ENCODE measurements at regions not wholly inside any gene's neighbourhood (a gene's known extent, or its start where the extent isn't known, plus 50 kb on each side); places are given as distances from the start of the nearest gene placed in this dataset.
A peak's percentile ranks its signal among the peaks of the same experiment; 100 is the strongest.

DNA sequence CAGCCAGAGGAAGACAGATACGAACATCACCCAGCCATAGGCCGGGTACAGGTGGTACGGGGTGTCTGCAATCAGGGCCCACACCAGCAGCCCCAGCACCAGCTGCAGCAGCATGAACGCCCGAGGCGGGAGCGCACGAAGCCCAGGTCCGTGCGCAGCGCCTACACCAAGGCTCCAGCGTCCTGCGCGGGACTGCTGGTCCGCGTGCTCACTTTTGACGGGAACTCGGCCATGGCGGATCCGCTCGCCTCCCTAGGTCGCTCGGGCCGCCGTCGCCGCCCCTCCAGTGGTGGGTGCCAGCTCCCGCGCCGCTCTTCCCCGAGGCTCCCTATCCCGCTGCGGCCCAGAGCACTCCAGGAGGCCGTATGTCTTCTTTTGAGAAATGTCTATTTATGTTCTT lies 181.2 kb upstream of the DIPK2B start:
- no peaks in the 10 kb centered on the region for H3K4me1 ChIP-seq (ENCODE audit: insufficient read depth, low read length)
- TF ChIP-seq CTCF (IDR thresholded peaks at IDR 0.05; ENCODE audit: borderline replicate concordance, extremely low read depth, low read length, poor library complexity, severe bottlenecking) (no peak), EZH2 (IDR thresholded peaks at IDR 0.05; ENCODE audit: borderline replicate concordance, low read depth, low read length, severe bottlenecking) (no peak)
- ATAC-seq (ENCODE audit: insufficient read depth, low read depth) (no peak), DNase-seq (no peak)
- no peaks in the 10 kb centered on the region for H3K27me3 ChIP-seq (ENCODE audit: insufficient read depth, low read length, poor library complexity)
- no peaks in the 10 kb centered on the region for H4K20me1 ChIP-seq (ENCODE audit: insufficient read depth, low read length)
- no peak overlapping the region for H3K4me3 ChIP-seq (ENCODE audit: low read depth in 1 of 2, low read length in 2 of 2)
- no peaks in the 10 kb centered on the region for H3K79me2 ChIP-seq (ENCODE audit: insufficient read depth, low read length)
- H3K4me2 ChIP-seq (ENCODE audit: insufficient read depth, low read length): no peak overlapping the region
- H3K36me3 ChIP-seq (ENCODE audit: insufficient read depth, low read length): no peaks in the 10 kb centered on the region
- H3K9ac ChIP-seq (ENCODE audit: low read depth, low read length): no peak overlapping the region
- no peak overlapping the region for H3K27ac ChIP-seq (ENCODE audit: low read length)
- no peak overlapping the region for H2AFZ ChIP-seq (ENCODE audit: low read depth, low read length)
- H3K9me3 ChIP-seq (ENCODE audit: insufficient read depth, low read length, severe bottlenecking): no peaks in the 10 kb centered on the region

GRCh38 chrX:45381366-45381765 lies 180.7 kb upstream of the DIPK2B start:
- Histone ChIP-seq H3K27me3 (ENCODE audit: insufficient read depth, low read length, poor library complexity) (no peaks in the 10 kb centered on the region), H3K79me2 (ENCODE audit: insufficient read depth, low read length) (no peaks in the 10 kb centered on the region), H2AFZ (ENCODE audit: low read depth, low read length) (no peak overlapping the region), H3K9ac (ENCODE audit: low read depth, low read length) (no peak overlapping the region), H3K4me1 (ENCODE audit: insufficient read depth, low read length) (no peaks in the 10 kb centered on the region), H3K4me2 (ENCODE audit: insufficient read depth, low read length) (no peak overlapping the region), H4K20me1 (ENCODE audit: insufficient read depth, low read length) (no peaks in the 10 kb centered on the region), H3K9me3 (ENCODE audit: insufficient read depth, low read length, severe bottlenecking) (no peaks in the 10 kb centered on the region), H3K36me3 (ENCODE audit: insufficient read depth, low read length) (no peaks in the 10 kb centered on the region), H3K27ac (ENCODE audit: low read length) (no peak overlapping the region), H3K4me3 (ENCODE audit: low read depth in 1 of 2, low read length in 2 of 2) (no peak overlapping the region)
- DNase-seq (no peak), ATAC-seq (ENCODE audit: insufficient read depth, low read depth) (no peak)
- TF ChIP-seq CTCF (IDR thresholded peaks at IDR 0.05; ENCODE audit: borderline replicate concordance, extremely low read depth, low read length, poor library complexity, severe bottlenecking): no peak
- no peak for TF ChIP-seq EZH2 (IDR thresholded peaks at IDR 0.05; ENCODE audit: borderline replicate concordance, low read depth, low read length, severe bottlenecking)

DNA sequence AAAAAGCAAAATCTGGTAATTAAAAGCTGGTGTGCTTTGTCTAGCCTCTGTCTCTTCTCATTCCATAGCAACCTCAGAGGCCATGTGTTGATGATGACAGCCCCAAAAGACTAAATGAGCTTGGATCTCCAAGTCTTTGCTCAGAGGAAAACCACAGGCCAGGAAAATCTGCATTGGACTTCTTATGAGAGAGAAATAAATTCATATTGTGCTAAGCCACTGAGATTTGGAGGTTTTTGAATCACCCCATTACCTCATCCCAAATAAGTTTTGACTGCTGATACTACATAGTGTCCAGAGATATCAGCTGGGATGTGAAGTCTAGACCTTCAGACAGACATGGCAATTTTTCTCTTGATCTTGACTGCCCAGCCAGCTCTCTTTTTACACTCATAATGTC lies 178.6 kb upstream of the DIPK2B start:
- Histone ChIP-seq H3K27me3 (ENCODE audit: insufficient read depth, low read length, poor library complexity) (no peaks in the 10 kb centered on the region), H3K4me2 (ENCODE audit: insufficient read depth, low read length) (no peak overlapping the region), H3K36me3 (ENCODE audit: insufficient read depth, low read length) (no peaks in the 10 kb centered on the region), H3K4me1 (ENCODE audit: insufficient read depth, low read length) (no peaks in the 10 kb centered on the region), H3K27ac (ENCODE audit: low read length) (no peak overlapping the region), H2AFZ (ENCODE audit: low read depth, low read length) (no peak overlapping the region), H3K79me2 (ENCODE audit: insufficient read depth, low read length) (no peaks in the 10 kb centered on the region), H3K9me3 (ENCODE audit: insufficient read depth, low read length, severe bottlenecking) (no peaks in the 10 kb centered on the region), H3K4me3 (ENCODE audit: low read depth in 1 of 2, low read length in 2 of 2) (no peak overlapping the region), H3K9ac (ENCODE audit: low read depth, low read length) (no peak overlapping the region), H4K20me1 (ENCODE audit: insufficient read depth, low read length) (no peaks in the 10 kb centered on the region)
- no peak for DNase-seq
- ATAC-seq (ENCODE audit: insufficient read depth, low read depth): no peak
- TF ChIP-seq EZH2 (IDR thresholded peaks at IDR 0.05; ENCODE audit: borderline replicate concordance, low read depth, low read length, severe bottlenecking) (no peak), CTCF (IDR thresholded peaks at IDR 0.05; ENCODE audit: borderline replicate concordance, extremely low read depth, low read length, poor library complexity, severe bottlenecking) (no peak)

GRCh38 chrX:45372151-45372550 lies 171.5 kb upstream of the DIPK2B start:
- Histone ChIP-seq H3K27ac (ENCODE audit: low read length) (no peak overlapping the region), H3K36me3 (ENCODE audit: insufficient read depth, low read length) (no peaks in the 10 kb centered on the region), H3K4me1 (ENCODE audit: insufficient read depth, low read length) (no peaks in the 10 kb centered on the region), H3K79me2 (ENCODE audit: insufficient read depth, low read length) (no peaks in the 10 kb centered on the region), H3K9me3 (ENCODE audit: insufficient read depth, low read length, severe bottlenecking) (peaks cover 7% of the 10 kb centered on the region), H3K9ac (ENCODE audit: low read depth, low read length) (no peak overlapping the region), H3K27me3 (ENCODE audit: insufficient read depth, low read length, poor library complexity) (no peaks in the 10 kb centered on the region), H3K4me3 (ENCODE audit: low read depth in 1 of 2, low read length in 2 of 2) (no peak overlapping the region), H3K4me2 (ENCODE audit: insufficient read depth, low read length) (no peak overlapping the region), H2AFZ (ENCODE audit: low read depth, low read length) (no peak overlapping the region), H4K20me1 (ENCODE audit: insufficient read depth, low read length) (no peaks in the 10 kb centered on the region)
- TF ChIP-seq CTCF (IDR thresholded peaks at IDR 0.05; ENCODE audit: borderline replicate concordance, extremely low read depth, low read length, poor library complexity, severe bottlenecking): no peak
- TF ChIP-seq EZH2 (IDR thresholded peaks at IDR 0.05; ENCODE audit: borderline replicate concordance, low read depth, low read length, severe bottlenecking): no peak
- ATAC-seq (ENCODE audit: insufficient read depth, low read depth) (peak; percentile 48; the same call in 1 of the 3 replicates), DNase-seq (no peak)
